ENCODE measurements at regions not wholly inside any gene's neighbourhood (a gene's known extent, or its start where the extent isn't known, plus 50 kb on each side); places are given as distances from the start of the nearest gene placed in this dataset.
"Not testable (repeated sequence)": the region's sequence is repeated elsewhere in the genome, so short reads cannot be mapped to it uniquely, and the experiment has no call there.

- DNase-seq, result no peak
These were observed 381.8 kb downstream of the TCERG1L start for GRCh38 chr10:130929422-130930325.

- DNase-seq, result no peak
These were observed 380.7 kb downstream of the TCERG1L start for GRCh38 chr10:130930821-130931220.

- DNase-seq, result no peak
These were observed 380.3 kb downstream of the TCERG1L start for GRCh38 chr10:130931256-130931655.

GRCh38 chr10:130932326-130933007, 379.1 kb downstream of the TCERG1L start:
- DNase-seq, result no peak

- no peak for DNase-seq
These were observed 378.5 kb downstream of the TCERG1L start for GRCh38 chr10:130933008-130933390.

GRCh38 chr10:130934293-130935127, 377.0 kb downstream of the TCERG1L start:
- DNase-seq, result no peak

GRCh38 chr10:130935128-130935439, 376.4 kb downstream of the TCERG1L start:
- no peak for DNase-seq

GRCh38 chr10:130935897-130936550, 375.5 kb downstream of the TCERG1L start:
- no peak for DNase-seq

- no peak for DNase-seq
These were observed 374.7 kb downstream of the TCERG1L start for GRCh38 chr10:130936851-130937250.

- DNase-seq, result no peak
These were observed 373.5 kb downstream of the TCERG1L start for GRCh38 chr10:130938051-130938450.

- DNase-seq, result not testable (repeated sequence)
These were observed 372.6 kb downstream of the TCERG1L start for GRCh38 chr10:130938891-130939290.

- DNase-seq, result no peak
These were observed 369.6 kb downstream of the TCERG1L start for GRCh38 chr10:130941886-130942285.

- DNase-seq, result no peak
These were observed 359.4 kb downstream of the TCERG1L start for GRCh38 chr10:130952086-130952485.

- no peak for DNase-seq
These were observed 357.1 kb downstream of the TCERG1L start for GRCh38 chr10:130954326-130954905.

GRCh38 chr10:130956251-130956650, 355.3 kb downstream of the TCERG1L start:
- no peak for DNase-seq

- DNase-seq, result no peak
These were observed 354.1 kb downstream of the TCERG1L start for GRCh38 chr10:130957423-130957822.

GRCh38 chr10:130958003-130958402, 353.5 kb downstream of the TCERG1L start:
- DNase-seq, result no peak

- DNase-seq, result no peak
These were observed 352.4 kb downstream of the TCERG1L start for GRCh38 chr10:130958981-130959751.

- no peak for DNase-seq
These were observed 351.7 kb downstream of the TCERG1L start for GRCh38 chr10:130959752-130960195.

- DNase-seq, result no peak
These were observed 351.0 kb downstream of the TCERG1L start for GRCh38 chr10:130960531-130960930.

- DNase-seq, result no peak
These were observed 349.8 kb downstream of the TCERG1L start for GRCh38 chr10:130961506-130962239.
